8988T (cell line): ENCODE measurements at regions not wholly inside any gene's neighbourhood (a gene's known extent, or its start where the extent isn't known, plus 50 kb on each side); places are given as distances from the start of the nearest gene placed in this dataset.

Source experiments
- DNase-seq: peaks from one replicate; pipeline ENCODE4 v3.0.0; 2011

- DNase-seq = no peak
Measured at GRCh38 chr2:15720561-15721307, 129.1 kb downstream of the DDX1 start.

DNA sequence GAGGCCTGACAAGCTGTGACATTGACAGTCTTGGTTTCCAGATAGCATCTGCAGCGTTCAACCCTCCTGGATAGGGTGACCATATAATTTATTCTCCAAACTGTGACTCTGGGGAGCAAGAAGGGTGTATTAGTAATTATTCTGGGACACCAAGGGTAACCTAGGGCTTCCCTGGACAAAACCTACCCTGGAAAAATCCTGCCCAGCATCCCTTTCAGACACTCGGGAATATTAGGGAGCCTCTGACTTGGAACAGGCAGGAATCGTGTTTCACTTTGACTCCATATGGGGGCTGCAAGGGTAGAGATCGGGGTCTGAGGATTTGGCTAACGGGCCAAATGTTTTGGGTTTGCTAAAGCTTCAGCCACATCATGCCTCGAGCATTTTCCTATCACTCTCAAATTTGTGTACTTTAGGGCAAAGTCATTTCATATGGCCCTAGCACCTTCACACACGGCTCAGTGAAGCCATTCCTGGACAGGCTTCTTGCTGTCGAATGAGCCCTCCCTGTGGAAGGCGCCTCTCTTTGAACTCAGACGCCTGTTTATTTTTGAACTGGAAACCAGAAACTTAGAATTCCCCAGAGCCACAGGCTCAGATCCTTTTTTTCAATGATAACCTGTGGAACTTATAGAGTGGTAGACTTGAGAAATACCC, 129.9 kb downstream of the DDX1 start:
- no peak for DNase-seq

DNA sequence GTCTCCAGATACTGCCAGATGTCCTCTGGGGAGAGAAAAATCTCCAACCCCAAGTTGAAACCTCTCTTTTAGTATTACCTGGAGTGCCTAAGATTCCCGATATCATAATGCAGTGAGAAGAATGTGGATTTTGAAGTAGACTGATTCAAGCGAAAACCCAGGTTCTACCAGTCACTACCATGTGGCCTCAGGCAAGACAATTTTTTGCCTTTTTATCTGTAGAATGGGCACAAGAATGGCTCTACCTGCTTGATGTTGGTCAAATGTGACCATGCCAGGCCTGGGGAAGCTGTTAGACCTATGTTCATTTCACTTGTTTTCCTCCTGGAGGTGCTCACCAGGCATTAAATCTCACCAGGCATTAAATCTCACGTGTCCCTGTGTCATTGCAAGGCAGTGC, 131.3 kb downstream of the DDX1 start:
- DNase-seq = no peak

DNA sequence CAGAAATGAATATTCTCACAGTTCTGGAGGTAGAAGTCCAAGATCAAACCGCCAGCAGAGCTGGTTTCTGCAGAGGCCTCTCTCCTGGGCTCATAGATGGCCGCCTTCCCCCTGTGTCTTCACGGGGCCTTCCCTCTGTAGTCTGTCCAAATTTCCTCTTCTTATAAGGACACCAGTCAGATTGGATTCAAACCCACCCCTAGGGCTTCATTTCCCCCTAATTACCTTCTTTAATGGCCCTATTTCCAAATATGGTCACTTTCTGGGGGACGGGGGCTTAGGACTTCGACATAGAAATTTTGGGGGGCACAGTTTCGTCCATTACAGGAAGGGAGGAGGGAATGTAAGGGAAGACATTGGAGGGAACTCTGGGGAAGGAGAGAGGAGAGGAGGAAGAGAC, 132.6 kb downstream of the DDX1 start:
- no peak for DNase-seq

DNA sequence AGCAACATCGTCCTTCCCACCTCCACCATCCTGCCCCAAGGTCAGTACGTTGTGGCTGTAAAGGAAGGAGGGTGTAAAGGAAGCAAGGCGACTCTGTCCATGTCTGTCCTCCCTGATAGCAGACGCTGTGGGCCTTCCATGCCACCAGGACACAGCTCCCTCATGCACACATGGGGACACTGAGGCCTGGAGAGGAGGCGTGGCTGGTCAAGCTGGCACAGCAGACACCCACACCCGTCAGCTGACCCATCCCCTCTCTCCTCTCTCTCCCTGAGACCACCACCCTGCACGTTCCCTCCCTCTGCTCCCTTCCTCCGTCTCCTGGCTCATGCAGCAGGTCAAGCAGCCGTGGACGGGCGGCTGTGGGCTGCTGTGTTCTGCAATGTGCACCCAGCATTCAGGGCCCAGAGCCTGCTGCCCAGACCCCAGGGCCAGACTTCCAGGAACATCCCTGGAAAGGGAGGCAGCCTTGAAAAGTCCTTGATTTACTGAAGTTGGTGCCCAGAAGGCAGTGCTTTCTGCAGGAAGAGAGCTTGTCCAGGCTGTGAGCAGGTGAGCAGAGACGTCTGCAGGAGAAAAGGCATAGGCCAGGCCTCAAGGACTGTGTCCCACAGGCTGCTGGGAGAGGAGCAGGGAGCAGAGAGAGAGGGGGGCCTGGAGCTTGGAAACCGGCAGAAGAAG, 133.6 kb downstream of the DDX1 start:
- no peak for DNase-seq

DNA sequence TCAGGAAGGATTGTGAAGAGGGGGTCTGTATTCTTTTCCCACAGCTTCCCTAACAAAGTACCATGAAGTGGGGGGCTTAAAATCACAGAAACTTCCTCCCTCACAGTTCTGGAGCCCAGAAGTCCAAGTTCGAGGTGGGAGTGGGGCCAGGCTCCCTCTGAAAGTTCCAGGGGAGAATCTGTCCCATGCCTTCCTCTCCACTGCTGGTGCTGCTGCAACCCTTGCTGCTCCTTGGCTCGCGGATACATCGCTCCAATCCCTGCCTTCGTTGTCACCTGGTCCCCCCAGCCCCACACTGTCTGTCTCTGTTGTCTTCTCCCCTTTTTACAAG, 134.1 kb downstream of the DDX1 start:
- DNase-seq = no peak

GRCh38 chr2:15726321-15727057, 134.8 kb downstream of the DDX1 start:
- no peak for DNase-seq

GRCh38 chr2:15727396-15728244, 136.0 kb downstream of the DDX1 start:
- DNase-seq = no peak

- DNase-seq = no peak
Measured at GRCh38 chr2:15728245-15728938, 136.7 kb downstream of the DDX1 start.

GRCh38 chr2:15729001-15729400, 137.3 kb downstream of the DDX1 start:
- no peak for DNase-seq

GRCh38 chr2:15729709-15730544, 138.3 kb downstream of the DDX1 start:
- no peak for DNase-seq

GRCh38 chr2:15730545-15731212, 139.0 kb downstream of the DDX1 start:
- peak; percentile 45 for DNase-seq

DNA sequence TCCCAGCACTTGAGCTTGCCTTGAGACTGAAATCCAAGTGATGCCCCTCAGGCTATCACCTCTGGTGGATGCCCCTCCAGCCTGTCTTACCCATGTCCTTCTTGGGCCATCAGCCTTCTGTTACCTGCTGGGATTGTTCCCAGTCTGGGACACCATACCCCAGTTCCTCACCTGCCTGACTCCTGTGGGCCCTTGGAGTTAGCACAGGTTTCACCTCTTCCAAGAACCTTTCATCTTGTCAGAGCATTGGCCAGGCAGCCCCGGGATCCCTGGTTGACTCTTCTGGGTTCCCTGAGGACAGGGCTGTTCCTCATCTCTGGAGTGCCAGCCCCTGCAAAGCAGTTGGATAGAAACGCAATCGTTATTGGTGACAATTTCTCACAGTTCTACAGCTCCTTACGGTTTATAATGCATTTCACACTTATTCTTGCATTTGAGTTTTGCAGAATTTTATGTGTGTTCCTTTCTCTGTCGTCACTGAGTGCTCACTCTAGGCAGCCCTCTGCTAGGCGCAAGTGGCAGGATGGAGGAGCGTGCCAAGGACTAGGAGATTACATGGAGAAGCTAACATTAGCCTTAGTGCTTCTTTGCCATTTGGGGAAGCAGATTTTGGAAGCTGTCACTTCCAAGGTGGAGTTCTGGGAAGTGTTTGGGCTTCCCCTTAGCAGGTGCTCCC, 139.7 kb downstream of the DDX1 start:
- DNase-seq = no peak

DNA sequence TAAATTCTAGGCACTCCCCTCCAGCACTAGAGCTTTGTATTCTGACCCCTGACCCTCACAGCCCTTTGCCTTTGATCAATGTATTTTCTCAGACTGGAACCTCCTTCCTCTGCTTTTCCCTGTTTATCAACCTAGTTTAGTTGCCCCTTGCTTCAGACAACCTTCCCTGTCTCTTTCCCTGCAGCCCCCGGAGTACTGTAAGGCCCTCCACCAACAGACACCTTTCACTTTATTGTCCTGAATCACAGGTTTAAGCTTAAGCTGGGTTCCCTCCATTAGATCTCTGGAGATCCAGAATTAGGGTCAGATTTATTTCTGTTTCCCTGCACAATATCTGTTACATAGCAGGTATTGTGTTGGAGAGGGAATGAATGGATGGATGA, 140.2 kb downstream of the DDX1 start:
- DNase-seq = no peak

DNA sequence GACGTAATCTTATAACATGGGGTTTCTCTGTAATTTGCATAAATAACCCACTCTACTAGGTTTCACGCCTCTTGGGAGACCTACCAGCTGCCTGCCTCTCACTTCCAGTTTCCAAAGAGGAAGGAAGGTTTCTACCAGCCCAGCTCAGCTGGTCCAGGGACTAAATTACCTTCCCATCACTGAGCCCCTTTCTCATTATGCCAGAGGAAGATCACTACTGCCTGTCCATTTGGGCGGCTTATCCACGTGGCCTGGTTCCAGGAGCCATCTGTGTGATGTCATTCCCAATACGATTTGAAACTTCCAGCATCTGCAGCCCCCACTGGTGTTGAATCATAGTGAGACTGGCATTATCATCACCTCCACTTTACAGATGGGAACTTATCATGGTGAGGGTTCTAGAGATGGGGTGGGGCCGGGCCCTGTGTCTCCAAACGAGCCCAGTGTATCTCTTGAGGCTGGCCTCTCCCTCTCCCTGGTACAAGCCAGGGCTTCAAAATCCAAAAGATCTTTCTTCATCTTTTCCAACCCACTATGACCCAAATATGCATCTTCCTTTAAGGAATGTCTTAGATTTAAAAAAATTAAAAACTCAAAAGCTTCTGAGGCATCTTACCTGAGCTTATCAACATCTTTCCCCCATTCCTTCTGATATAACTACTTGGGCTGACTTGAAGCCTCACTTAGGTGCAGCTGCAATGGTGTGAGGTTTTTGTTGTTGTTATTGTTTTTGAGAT, 140.8 kb downstream of the DDX1 start:
- no peak for DNase-seq

GRCh38 chr2:15733867-15734673, 142.4 kb downstream of the DDX1 start:
- no peak for DNase-seq

DNA sequence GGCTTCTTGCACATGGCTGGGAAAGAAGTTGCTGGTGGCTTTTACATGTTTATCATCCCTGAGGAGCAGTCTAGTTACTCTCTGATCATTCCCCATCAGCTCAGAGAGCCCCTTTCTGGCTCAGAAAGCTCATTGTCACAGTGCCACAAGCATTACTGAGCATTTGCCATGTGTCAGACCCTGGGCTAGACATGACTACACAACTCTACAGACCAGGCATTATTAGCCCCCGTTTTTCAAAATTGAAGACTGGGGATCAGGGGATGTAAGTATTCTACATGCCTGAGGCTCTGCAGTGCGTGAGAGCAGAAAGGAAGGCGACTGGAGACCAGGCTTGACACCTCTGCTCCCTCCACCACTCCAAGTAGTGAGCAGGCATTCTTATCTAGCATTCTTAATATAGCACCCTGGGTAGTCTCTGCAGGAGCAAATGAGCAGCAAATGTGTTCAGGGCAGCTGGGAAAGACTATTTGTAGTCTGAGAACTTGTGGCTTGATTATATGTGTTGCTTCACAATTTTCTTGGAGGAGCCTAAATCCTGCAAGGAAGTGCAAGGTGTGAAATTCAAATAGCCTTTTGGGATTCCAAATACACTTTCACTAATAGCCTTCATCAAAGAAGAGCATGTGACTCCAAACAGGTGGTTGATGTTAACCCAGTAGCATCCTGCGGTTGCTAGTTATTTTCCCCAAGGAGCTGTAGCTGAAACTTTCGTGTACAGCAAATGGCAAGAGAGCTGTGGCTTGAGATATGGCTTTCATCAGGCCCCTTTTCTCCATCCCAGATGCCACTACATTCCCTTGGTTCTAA, 143.2 kb downstream of the DDX1 start:
- no peak for DNase-seq
